ENCODE measurements at regions not wholly inside any gene's neighbourhood (a gene's known extent, or its start where the extent isn't known, plus 50 kb on each side); places are given as distances from the start of the nearest gene placed in this dataset.

DNA sequence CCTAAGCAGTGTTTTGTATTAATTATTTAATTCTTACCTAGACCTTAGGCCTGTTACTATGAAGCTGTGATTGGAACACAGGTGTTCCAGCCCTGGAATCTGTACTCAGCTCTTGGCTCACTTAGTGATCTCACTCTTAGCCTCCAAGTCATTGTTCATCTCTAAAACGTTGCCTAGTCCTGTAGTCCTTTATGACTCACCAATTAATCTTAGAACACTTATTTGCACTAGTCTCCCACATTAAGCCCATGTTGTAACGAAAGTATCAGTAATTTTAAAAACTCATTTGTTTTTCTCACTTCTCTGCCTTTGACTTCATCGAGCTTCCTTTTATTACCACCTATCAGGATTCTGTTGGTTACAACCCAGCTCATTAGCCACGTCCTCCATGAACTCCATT is 1224.7 kb upstream of the TENM3 start:
- TF ChIP-seq, protein P1, sequence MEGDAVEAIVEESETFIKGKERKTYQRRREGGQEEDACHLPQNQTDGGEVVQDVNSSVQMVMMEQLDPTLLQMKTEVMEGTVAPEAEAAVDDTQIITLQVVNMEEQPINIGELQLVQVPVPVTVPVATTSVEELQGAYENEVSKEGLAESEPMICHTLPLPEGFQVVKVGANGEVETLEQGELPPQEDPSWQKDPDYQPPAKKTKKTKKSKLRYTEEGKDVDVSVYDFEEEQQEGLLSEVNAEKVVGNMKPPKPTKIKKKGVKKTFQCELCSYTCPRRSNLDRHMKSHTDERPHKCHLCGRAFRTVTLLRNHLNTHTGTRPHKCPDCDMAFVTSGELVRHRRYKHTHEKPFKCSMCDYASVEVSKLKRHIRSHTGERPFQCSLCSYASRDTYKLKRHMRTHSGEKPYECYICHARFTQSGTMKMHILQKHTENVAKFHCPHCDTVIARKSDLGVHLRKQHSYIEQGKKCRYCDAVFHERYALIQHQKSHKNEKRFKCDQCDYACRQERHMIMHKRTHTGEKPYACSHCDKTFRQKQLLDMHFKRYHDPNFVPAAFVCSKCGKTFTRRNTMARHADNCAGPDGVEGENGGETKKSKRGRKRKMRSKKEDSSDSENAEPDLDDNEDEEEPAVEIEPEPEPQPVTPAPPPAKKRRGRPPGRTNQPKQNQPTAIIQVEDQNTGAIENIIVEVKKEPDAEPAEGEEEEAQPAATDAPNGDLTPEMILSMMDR (IDR thresholded peaks at IDR 0.05) = no peak
- TF ChIP-seq POLR2A (IDR thresholded peaks at IDR 0.05) = no peak

Data from vagina (tissue), 2 donors.